ENCODE measurements at regions not wholly inside any gene's neighbourhood (a gene's known extent, or its start where the extent isn't known, plus 50 kb on each side); places are given as distances from the start of the nearest gene placed in this dataset.

DNA sequence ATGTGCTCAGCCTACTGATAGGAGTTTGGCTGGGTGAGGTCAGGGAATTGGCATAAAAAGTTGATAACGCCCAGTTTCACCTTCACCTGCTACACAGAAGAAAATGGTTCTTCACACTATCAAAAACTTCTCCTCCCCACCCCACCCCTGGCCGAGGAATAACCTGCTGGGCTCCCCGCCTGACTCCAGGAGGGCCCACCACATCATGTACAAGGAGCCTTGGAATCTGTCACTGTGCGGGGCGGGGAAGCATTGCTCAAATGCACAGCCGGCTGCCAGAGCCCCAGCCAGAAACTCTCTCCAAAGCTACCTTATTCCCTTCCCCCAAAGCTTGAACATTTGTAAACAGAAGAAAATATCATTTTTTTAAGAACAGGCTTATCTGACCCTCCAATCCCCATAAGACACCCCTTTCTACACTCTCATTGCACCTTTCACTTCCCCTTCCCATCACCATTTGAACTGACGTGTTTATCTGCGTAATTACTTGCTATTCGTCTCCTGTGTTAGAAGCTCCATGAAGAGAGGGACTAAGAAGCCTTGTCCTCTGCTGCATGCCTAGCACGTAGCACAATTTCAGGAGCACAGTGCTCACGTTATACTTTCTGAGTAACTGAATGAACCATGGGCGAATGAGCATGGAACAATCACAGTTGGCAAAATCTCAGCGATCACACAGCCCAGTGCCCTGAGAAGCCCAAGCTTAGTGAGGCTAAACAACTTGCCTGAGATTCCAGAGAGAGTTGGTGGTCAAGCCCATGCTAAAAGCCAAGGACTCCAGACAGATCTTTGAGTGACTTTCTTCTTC, 82.9 kb downstream of the HES1 start:
- Histone ChIP-seq H3K4me2 (ENCODE audit: low read depth, low read length, poor library complexity, severe bottlenecking) (no peak overlapping the region), H3K36me3 (ENCODE audit: insufficient read depth, low read length) (no peaks in the 10 kb centered on the region), H3K9ac (ENCODE audit: low read depth, low read length, poor library complexity, severe bottlenecking) (no peak overlapping the region), H3K4me3 (ENCODE audit: low read length, poor library complexity, severe bottlenecking) (no peak overlapping the region), H3F3A (ENCODE audit: low read depth) (no peaks in the 10 kb centered on the region), H2AFZ (ENCODE audit: low read length) (no peak overlapping the region), H4K20me1 (ENCODE audit: insufficient read depth, low read length, poor library complexity, severe bottlenecking) (no peaks in the 10 kb centered on the region), H3K9me3 (ENCODE audit: insufficient read depth, low read depth, low read length) (no peaks in the 10 kb centered on the region), H3K4me1 (ENCODE audit: insufficient read depth, low read length, poor library complexity, severe bottlenecking) (peaks cover 31% of the 10 kb centered on the region), H3K27me3 (ENCODE audit: insufficient read depth, low read length, poor library complexity, severe bottlenecking) (no peaks in the 10 kb centered on the region), H3K9me2 (replicated peaks; ENCODE audit: low read depth, low read length) (no peaks in the 10 kb centered on the region), H3K79me2 (ENCODE audit: insufficient read depth, low read length) (no peaks in the 10 kb centered on the region)
- TF ChIP-seq, protein P1, sequence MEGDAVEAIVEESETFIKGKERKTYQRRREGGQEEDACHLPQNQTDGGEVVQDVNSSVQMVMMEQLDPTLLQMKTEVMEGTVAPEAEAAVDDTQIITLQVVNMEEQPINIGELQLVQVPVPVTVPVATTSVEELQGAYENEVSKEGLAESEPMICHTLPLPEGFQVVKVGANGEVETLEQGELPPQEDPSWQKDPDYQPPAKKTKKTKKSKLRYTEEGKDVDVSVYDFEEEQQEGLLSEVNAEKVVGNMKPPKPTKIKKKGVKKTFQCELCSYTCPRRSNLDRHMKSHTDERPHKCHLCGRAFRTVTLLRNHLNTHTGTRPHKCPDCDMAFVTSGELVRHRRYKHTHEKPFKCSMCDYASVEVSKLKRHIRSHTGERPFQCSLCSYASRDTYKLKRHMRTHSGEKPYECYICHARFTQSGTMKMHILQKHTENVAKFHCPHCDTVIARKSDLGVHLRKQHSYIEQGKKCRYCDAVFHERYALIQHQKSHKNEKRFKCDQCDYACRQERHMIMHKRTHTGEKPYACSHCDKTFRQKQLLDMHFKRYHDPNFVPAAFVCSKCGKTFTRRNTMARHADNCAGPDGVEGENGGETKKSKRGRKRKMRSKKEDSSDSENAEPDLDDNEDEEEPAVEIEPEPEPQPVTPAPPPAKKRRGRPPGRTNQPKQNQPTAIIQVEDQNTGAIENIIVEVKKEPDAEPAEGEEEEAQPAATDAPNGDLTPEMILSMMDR (conservative IDR thresholded peaks at IDR 0.05; ENCODE audit: low read length), result no peak
- no peak for TF ChIP-seq EZH2phosphoT487 (IDR thresholded peaks at IDR 0.05; ENCODE audit: borderline replicate concordance)

DNA sequence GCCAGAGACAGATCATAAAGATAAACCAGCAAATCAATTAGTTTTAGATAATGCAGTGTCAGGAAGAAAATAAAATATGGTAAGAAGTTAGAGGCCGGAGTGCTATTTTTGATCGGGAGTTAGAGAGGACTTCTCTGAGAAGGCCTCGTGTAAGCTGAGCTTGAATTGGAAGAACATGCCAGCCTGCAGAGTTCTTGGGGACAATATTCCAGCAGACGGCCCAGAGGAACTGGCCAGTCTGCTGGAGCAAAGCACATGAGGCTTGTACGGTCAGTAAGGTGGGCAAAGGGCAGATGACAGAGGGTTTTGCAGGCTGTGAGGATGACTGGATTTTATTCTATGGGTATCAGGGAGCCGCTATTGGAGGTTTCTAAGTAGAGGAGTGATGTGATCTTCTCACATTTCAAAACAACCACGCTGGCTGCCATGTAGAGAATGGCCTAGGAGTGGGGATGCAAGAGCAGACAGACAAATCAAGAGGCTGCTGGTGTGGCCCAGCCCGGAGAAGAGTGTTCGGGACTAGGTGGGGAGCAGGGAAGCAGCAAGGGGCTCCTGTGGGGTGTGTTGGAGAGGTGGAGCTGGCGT, 84.0 kb downstream of the HES1 start:
- H3K4me2 ChIP-seq (ENCODE audit: low read depth, low read length, poor library complexity, severe bottlenecking), result no peak overlapping the region
- no peak overlapping the region for H3K9ac ChIP-seq (ENCODE audit: low read depth, low read length, poor library complexity, severe bottlenecking)
- no peak overlapping the region for H2AFZ ChIP-seq (ENCODE audit: low read length)
- H3F3A ChIP-seq (ENCODE audit: low read depth), result no peaks in the 10 kb centered on the region
- H4K20me1 ChIP-seq (ENCODE audit: insufficient read depth, low read length, poor library complexity, severe bottlenecking), result no peaks in the 10 kb centered on the region
- H3K4me3 ChIP-seq (ENCODE audit: low read length, poor library complexity, severe bottlenecking), result no peak overlapping the region
- H3K4me1 ChIP-seq (ENCODE audit: insufficient read depth, low read length, poor library complexity, severe bottlenecking), result peaks cover 41% of the 10 kb centered on the region
- H3K9me3 ChIP-seq (ENCODE audit: insufficient read depth, low read depth, low read length), result no peaks in the 10 kb centered on the region
- H3K27me3 ChIP-seq (ENCODE audit: insufficient read depth, low read length, poor library complexity, severe bottlenecking), result no peaks in the 10 kb centered on the region
- H3K9me2 ChIP-seq (replicated peaks; ENCODE audit: low read depth, low read length), result no peaks in the 10 kb centered on the region
- H3K36me3 ChIP-seq (ENCODE audit: insufficient read depth, low read length), result no peaks in the 10 kb centered on the region
- no peaks in the 10 kb centered on the region for H3K79me2 ChIP-seq (ENCODE audit: insufficient read depth, low read length)
- TF ChIP-seq, protein P1 (conservative IDR thresholded peaks at IDR 0.05; ENCODE audit: low read length), result no peak
- TF ChIP-seq EZH2phosphoT487 (IDR thresholded peaks at IDR 0.05; ENCODE audit: borderline replicate concordance), result no peak

DNA sequence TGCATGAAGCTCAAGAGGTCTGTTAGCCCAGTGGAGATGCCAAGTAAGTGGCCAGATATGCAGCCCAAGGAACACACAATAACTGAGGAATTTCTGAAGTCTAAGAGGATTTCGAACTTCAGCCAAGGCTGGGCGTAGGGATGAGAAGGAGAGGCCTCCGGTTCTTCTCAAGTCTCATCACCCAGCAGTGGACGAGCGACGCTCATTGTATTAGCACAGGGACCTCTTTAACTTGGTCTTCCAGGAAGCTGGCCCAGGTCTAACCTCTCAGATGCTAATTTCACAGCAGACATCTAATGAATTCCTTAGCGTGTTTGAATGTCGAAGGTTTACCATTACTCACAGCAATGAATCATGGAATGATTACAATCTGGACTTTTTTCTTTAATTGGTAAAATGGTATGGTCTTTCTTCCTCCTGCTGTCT, 85.0 kb downstream of the HES1 start:
- H3K27me3 ChIP-seq (ENCODE audit: insufficient read depth, low read length, poor library complexity, severe bottlenecking), result no peaks in the 10 kb centered on the region
- no peaks in the 10 kb centered on the region for H4K20me1 ChIP-seq (ENCODE audit: insufficient read depth, low read length, poor library complexity, severe bottlenecking)
- H3K4me2 ChIP-seq (ENCODE audit: low read depth, low read length, poor library complexity, severe bottlenecking), result no peak overlapping the region
- no peaks in the 10 kb centered on the region for H3K36me3 ChIP-seq (ENCODE audit: insufficient read depth, low read length)
- no peak overlapping the region for H3K4me3 ChIP-seq (ENCODE audit: low read length, poor library complexity, severe bottlenecking)
- no peaks in the 10 kb centered on the region for H3K9me2 ChIP-seq (replicated peaks; ENCODE audit: low read depth, low read length)
- H3K79me2 ChIP-seq (ENCODE audit: insufficient read depth, low read length), result no peaks in the 10 kb centered on the region
- TF ChIP-seq, protein P1 (conservative IDR thresholded peaks at IDR 0.05; ENCODE audit: low read length), result no peak
- no peak for TF ChIP-seq EZH2phosphoT487 (IDR thresholded peaks at IDR 0.05; ENCODE audit: borderline replicate concordance)
- no peak overlapping the region for H3K9ac ChIP-seq (ENCODE audit: low read depth, low read length, poor library complexity, severe bottlenecking)
- H2AFZ ChIP-seq (ENCODE audit: low read length), result no peak overlapping the region
- peaks cover 49% of the 10 kb centered on the region for H3K4me1 ChIP-seq (ENCODE audit: insufficient read depth, low read length, poor library complexity, severe bottlenecking)
- H3F3A ChIP-seq (ENCODE audit: low read depth), result no peaks in the 10 kb centered on the region
- H3K9me3 ChIP-seq (ENCODE audit: insufficient read depth, low read depth, low read length), result no peaks in the 10 kb centered on the region

Data from Loucy (cell line).